H1 (cell line): ENCODE measurements at regions not wholly inside any gene's neighbourhood (a gene's known extent, or its start where the extent isn't known, plus 50 kb on each side); places are given as distances from the start of the nearest gene placed in this dataset.

ENCODE experiments used
- CTCF ChIA-PET: fragments of 300-600 bp; sonication (Branson Sonifier 250); formaldehyde crosslinking; loops from one replicate; lab custom pipeline; 2021; ENCODE audit not compliant: partially characterized antibody; lab: Charles Lee
- POLR2A ChIA-PET: fragments of 300-600 bp; sonication (Branson Sonifier 250); formaldehyde crosslinking; loops from one replicate; lab custom pipeline; 2021; ENCODE audit warnings: inconsistent platforms; ENCODE audit not compliant: partially characterized antibody; lab: Charles Lee
- DNase-seq, 2 experiments: peaks; one replicate each; pipeline versions ENCODE4 v3.0.0 to v3.0.0-alpha.2; 2010 to 2022; ENCODE audit warnings: low spot score in 2 of 2, low read depth in 1 of 2, mixed read lengths in 1 of 2
- FAIRE-seq: peaks from 2 replicates; lab custom pipeline; 2011; peaks lifted over from hg19 to GRCh38; lab: Jason Lieb, UNC
- H2AFZ ChIP-seq: 2 replicates; pipeline ENCODE4 v1.8.1; 2012; ENCODE audit warnings: low read length, inconsistent platforms
- H2AK5ac ChIP-seq: 2 replicates; pipeline ENCODE4 v1.6.1; 2013; ENCODE audit warnings: low read depth, low read length
- H2BK120ac ChIP-seq: replicated peaks from 2 replicates; pipeline ENCODE3; 2013; ENCODE audit warnings: low read depth, low read length, inconsistent platforms
- H2BK12ac ChIP-seq: 2 replicates; pipeline ENCODE4 v1.6.1; 2013; ENCODE audit warnings: low read depth, low read length
- H2BK15ac ChIP-seq: 2 replicates; pipeline ENCODE4 v1.6.1; 2013; ENCODE audit warnings: low read length
- H2BK20ac ChIP-seq: 2 replicates; pipeline ENCODE4 v1.6.1; 2013; ENCODE audit warnings: low read length
- H2BK5ac ChIP-seq: 2 replicates; pipeline ENCODE4 v1.6.1; 2013; ENCODE audit warnings: low read depth, low read length
- H3K14ac ChIP-seq: 2 replicates; pipeline ENCODE4 v1.6.1; 2013; ENCODE audit warnings: inconsistent platforms; ENCODE audit not compliant: insufficient read length
- H3K18ac ChIP-seq: 2 replicates; pipeline ENCODE4 v1.6.1; 2013; ENCODE audit warnings: low read length; ENCODE audit errors: extremely low read depth
- H3K23ac ChIP-seq: 2 replicates; pipeline ENCODE4 v1.6.1; 2013; ENCODE audit warnings: inconsistent platforms; ENCODE audit not compliant: insufficient read length
- H3K23me2 ChIP-seq: 2 replicates; pipeline ENCODE4 v1.6.1; 2013; ENCODE audit warnings: low read depth, low read length
- H3K27ac ChIP-seq: 2 replicates; pipeline ENCODE4 v1.6.1; 2011; ENCODE audit warnings: low read depth, low read length, inconsistent platforms
- H3K27me3 ChIP-seq, 4 experiments: replicated peaks in 1 of 4; 1 replicate in 1 of 4; 2 replicates in 3 of 4; pipeline versions ENCODE4 v1.6.1 to v1.8.1; 2011 to 2013; ENCODE audit warnings: low read length in 3 of 4, mild to moderate bottlenecking in 3 of 4, inconsistent platforms in 2 of 4, mixed read lengths in 2 of 4, moderate library complexity in 1 of 4; ENCODE audit not compliant: control insufficient read depth in 3 of 4, insufficient read depth in 3 of 4; ENCODE audit errors: extremely low read depth in 1 of 4
- H3K36me3 ChIP-seq, 4 experiments: 2 replicates each; pipeline versions ENCODE4 v1.6.1 to v1.8.1; 2011 to 2013; ENCODE audit warnings: mild to moderate bottlenecking in 4 of 4, low read length in 3 of 4, moderate library complexity in 2 of 4, control low read depth in 1 of 4, inconsistent platforms in 1 of 4; ENCODE audit not compliant: insufficient read depth in 4 of 4, control insufficient read depth in 2 of 4
- H3K4ac ChIP-seq: replicated peaks from 2 replicates; pipeline ENCODE3; 2013; ENCODE audit warnings: low read length, low read depth, mixed read lengths, inconsistent platforms; ENCODE audit not compliant: insufficient read length
- H3K4me1 ChIP-seq, 4 experiments: replicated peaks in 1 of 4; 1 replicate in 1 of 4; 2 replicates in 3 of 4; pipeline versions ENCODE4 v1.6.1 to v1.8.1; 2011 to 2013; ENCODE audit warnings: low read length in 3 of 4, inconsistent platforms in 2 of 4, mixed read lengths in 1 of 4; ENCODE audit not compliant: insufficient read depth in 4 of 4, control insufficient read depth in 3 of 4
- H3K4me2 ChIP-seq, 2 experiments: 2 replicates each; pipeline versions ENCODE4 v1.6.1 to v1.8.1; 2011 to 2013; ENCODE audit warnings: low read depth in 2 of 2, low read length in 2 of 2, control low read depth in 1 of 2, inconsistent platforms in 1 of 2, mild to moderate bottlenecking in 1 of 2; ENCODE audit not compliant: insufficient read depth in 1 of 2
- H3K4me3 ChIP-seq, 4 experiments: fragments of 200-600, 300-600 bp in 1 of 4; sonication (generic), shearing (Covaris generic), sonication (Bioruptor Twin) in 1 of 4; 2 replicates each; pipeline versions ENCODE4 v1.5.1 to v1.8.1; 2011 to 2016; ENCODE audit warnings: low read length in 4 of 4, low read depth in 3 of 4, control low read depth in 2 of 4, inconsistent platforms in 2 of 4, mild to moderate bottlenecking in 2 of 4, mixed read lengths in 1 of 4, moderate library complexity in 1 of 4; ENCODE audit not compliant: insufficient read depth in 2 of 4; ENCODE audit errors: extremely low read depth in 1 of 4
- H3K56ac ChIP-seq: replicated peaks from 2 replicates; pipeline ENCODE3; 2013; ENCODE audit warnings: low read depth, mild to moderate bottlenecking, mixed read lengths, low read length, inconsistent platforms; ENCODE audit not compliant: insufficient read length
- H3K79me1 ChIP-seq: 2 replicates; pipeline ENCODE4 v1.6.1; 2013; ENCODE audit warnings: low read depth, low read length, control low read depth
- H3K79me2 ChIP-seq, 2 experiments: 2 replicates each; pipeline versions ENCODE4 v1.6.1 to v1.8.1; 2012 to 2013; ENCODE audit warnings: low read length in 2 of 2, mild to moderate bottlenecking in 2 of 2, inconsistent platforms in 1 of 2; ENCODE audit not compliant: insufficient read depth in 2 of 2, control insufficient read depth in 1 of 2
- H3K9ac ChIP-seq, 4 experiments: replicated peaks in 1 of 4; 1 replicate in 1 of 4; 2 replicates in 3 of 4; pipeline versions ENCODE4 v1.6.1 to v1.8.1; 2011 to 2013; ENCODE audit warnings: low read depth in 3 of 4, low read length in 3 of 4, control low read depth in 2 of 4, mild to moderate bottlenecking in 2 of 4, moderate library complexity in 2 of 4, inconsistent platforms in 1 of 4; ENCODE audit errors: extremely low read depth in 1 of 4
- H3K9me3 ChIP-seq, 2 experiments: 2 replicates each; pipeline versions ENCODE4 v1.6.1 to v1.8.1; 2012 to 2013; ENCODE audit warnings: mild to moderate bottlenecking in 2 of 2, moderate library complexity in 2 of 2, control low read depth in 1 of 2, inconsistent platforms in 1 of 2, low read depth in 1 of 2, low read length in 1 of 2, mixed read lengths in 1 of 2; ENCODE audit not compliant: insufficient read depth in 2 of 2
- H4K20me1 ChIP-seq, 2 experiments: replicated peaks in 1 of 2; 2 replicates each; pipeline versions ENCODE3 to v1.8.1; 2011 to 2013; ENCODE audit warnings: inconsistent platforms in 2 of 2, low read length in 2 of 2, mild to moderate bottlenecking in 1 of 2; ENCODE audit not compliant: insufficient read depth in 2 of 2, control insufficient read depth in 1 of 2
- H4K5ac ChIP-seq: 2 replicates; pipeline ENCODE4 v1.6.1; 2013; ENCODE audit warnings: low read length, low read depth, mixed read lengths, inconsistent platforms; ENCODE audit not compliant: insufficient read length
- H4K8ac ChIP-seq: 2 replicates; pipeline ENCODE4 v1.8.0; 2013; ENCODE audit warnings: mild to moderate bottlenecking, moderate library complexity, low read length, inconsistent platforms; ENCODE audit not compliant: insufficient read depth; ENCODE audit errors: extremely low read depth
- H4K91ac ChIP-seq: replicated peaks from 2 replicates; pipeline ENCODE3; 2013; ENCODE audit warnings: low read length, mixed read lengths, inconsistent platforms; ENCODE audit not compliant: insufficient read length
- ASH2L ChIP-seq: fragments of 200-600, 300-600 bp; sonication (generic); IDR thresholded peaks from one replicate; pipeline ENCODE4 v1.7.1; 2017; ENCODE audit warnings: low read length
- BRCA1 ChIP-seq: IDR thresholded peaks from 2 replicates; pipeline ENCODE4 v1.6.1; 2012; ENCODE audit warnings: low read depth, low read length, improper control_type of control experiment
- CBX8 ChIP-seq: fragments of 300-800, 300-1000 bp; sonication (generic); IDR thresholded peaks from 2 replicates; pipeline ENCODE4 v1.7.1; 2016; ENCODE audit warnings: low read depth, low read length, borderline replicate concordance
- CREB1 ChIP-seq: IDR thresholded peaks from 2 replicates; pipeline ENCODE4 v1.6.1; 2012; ENCODE audit warnings: inconsistent platforms
- E2F6 ChIP-seq: IDR thresholded peaks from 2 replicates; pipeline ENCODE4 v1.6.1; 2012; ENCODE audit warnings: inconsistent platforms
- RAD21 ChIP-seq, 2 experiments: IDR thresholded peaks in 1 of 2; conservative IDR thresholded peaks in 1 of 2; 2 replicates each; pipeline ENCODE4 v1.6.1; 2011; ENCODE audit warnings: low read depth in 2 of 2, low read length in 2 of 2, improper control_type of control experiment in 1 of 2, inconsistent platforms in 1 of 2, mild to moderate bottlenecking in 1 of 2, moderate library complexity in 1 of 2
- SAP30 ChIP-seq: fragments of 300-600 bp; sonication (generic); IDR thresholded peaks from 2 replicates; pipeline ENCODE4 v1.7.1; 2012; ENCODE audit warnings: low read length, moderate library complexity, mild to moderate bottlenecking, inconsistent platforms; ENCODE audit not compliant: insufficient read depth, insufficient replicate concordance
- WGBS, 2 experiments: shearing (Covaris generic) in 1 of 2; methylation state at CpG; one replicate each; pipeline versions ENCODE4 v1.1.6 to v1.1.7; 2013 to 2015; ENCODE audit warnings: low lambda C conversion rate in 2 of 2, mixed read lengths in 2 of 2, inconsistent platforms in 1 of 2, low coverage in 1 of 2, missing lambda C conversion rate in 1 of 2; ENCODE audit not compliant: insufficient replicate concordance in 2 of 2, insufficient coverage in 1 of 2, insufficient read length in 1 of 2; ENCODE audit errors: extremely low coverage in 1 of 2, missing lambda C conversion rate in 1 of 2; 5-methylcytosine and 5-hydroxymethylcytosine counted together

- DNase-seq = no peak
Measured at GRCh38 chr18:10076502-10077030, 162.8 kb downstream of the VAPA start.

More at GRCh38 chr18:10076502-10077030, 162.8 kb downstream of the VAPA start:
- no peak overlapping the region for H3K56ac ChIP-seq
- H3K4me1 ChIP-seq = no peaks in the 10 kb centered on the region; a peak in 1 of 7 replicates
- WGBS, 2 experiments = 87% methylated on average over 5 of the region's 5 CpGs; no CpG with 5 or more reads in 1 of the 2 experiments
- H2BK12ac ChIP-seq = no peak overlapping the region
- H3K9ac ChIP-seq = no peak overlapping the region
- no peak for TF ChIP-seq BRCA1
- TF ChIP-seq CREB1 = no peak
- TF ChIP-seq CBX8 = no peak
- TF ChIP-seq ASH2L = no peak
- no peak for TF ChIP-seq SAP30
- TF ChIP-seq RAD21 (IDR thresholded peaks at IDR 0.05 in 1 of 2, conservative IDR thresholded peaks at IDR 0.05 in 1 of 2; ENCODE audit: low read depth in 2 of 2, low read length in 2 of 2) = 0 out of 4 replicates have a peak, but pooled peaks of 1 of the 2 experiments have one; percentile 10
- no peak for TF ChIP-seq E2F6
- no peak overlapping the region for H3K23ac ChIP-seq
- no peak overlapping the region for H4K5ac ChIP-seq
- no peak overlapping the region for H2AK5ac ChIP-seq
- H3K9me3 ChIP-seq = no peaks in the 10 kb centered on the region
- H2AFZ ChIP-seq = no peak overlapping the region
- H3K4me3 ChIP-seq = no peak overlapping the region
- ChIA-PET CTCF (interaction anchor here (0.6 to 2.0 kb wide), 2 partner anchors 10 to 971 kb away, joined by 3 to 9 read pairs; no protein-coding TSS in a partner anchor), POLR2A (no interaction called here)
- H3K14ac ChIP-seq = no peak overlapping the region
- no peaks in the 10 kb centered on the region for H3K23me2 ChIP-seq
- H3K79me1 ChIP-seq = no peaks in the 10 kb centered on the region
- H3K36me3 ChIP-seq = no peaks in the 10 kb centered on the region
- H2BK5ac ChIP-seq = no peak overlapping the region
- no peaks in the 10 kb centered on the region for H4K20me1 ChIP-seq
- no peaks in the 10 kb centered on the region for H3K79me2 ChIP-seq
- no peak for FAIRE-seq
- no peak overlapping the region for H4K91ac ChIP-seq
- no peak overlapping the region for H2BK20ac ChIP-seq
- no peak overlapping the region for H2BK120ac ChIP-seq
- H3K18ac ChIP-seq = no peak overlapping the region
- H2BK15ac ChIP-seq = no peak overlapping the region
- no peak overlapping the region; the same call in 1 of the 2 replicates for H4K8ac ChIP-seq
- H3K27ac ChIP-seq = no peak overlapping the region
- H3K4me2 ChIP-seq = no peak overlapping the region
- H3K27me3 ChIP-seq = no peaks in the 10 kb centered on the region
- H3K4ac ChIP-seq = no peak overlapping the region
